Activated T-helper 17 cell treated with anti-CD3 and anti-CD28 coated beads, Interleukin-2, amount 50 U/mL, for 72 hours (primary cell): ENCODE measurements at regions not wholly inside any gene's neighbourhood (a gene's known extent, or its start where the extent isn't known, plus 50 kb on each side); places are given as distances from the start of the nearest gene placed in this dataset.
"Not testable (repeated sequence)": the region's sequence is repeated elsewhere in the genome, so short reads cannot be mapped to it uniquely, and the experiment has no call there.

Experiments
- ATAC-seq: fragments of 150-1000 bp; cut with Tn5 transposase; replicated peaks from 2 replicates; pipeline ENCODE4 v1.10.0; 2021; ENCODE audit warnings: mild to moderate bottlenecking, moderate library complexity
- H3K27ac Mint-ChIP-seq: one replicate; pipeline ENCODE4 v1.8.0; 2022; ENCODE audit warnings: mixed read lengths
- H3K27me3 Mint-ChIP-seq: one replicate; pipeline ENCODE4 v1.8.0; 2022; ENCODE audit warnings: mixed read lengths
- H3K36me3 Mint-ChIP-seq: one replicate; pipeline ENCODE4 v1.8.0; 2022; ENCODE audit warnings: low read depth, mild to moderate bottlenecking, mixed read lengths
- H3K4me1 Mint-ChIP-seq: one replicate; pipeline ENCODE4 v1.8.0; 2022; ENCODE audit warnings: mixed read lengths
- H3K4me3 Mint-ChIP-seq: one replicate; pipeline ENCODE4 v1.8.0; 2022; ENCODE audit warnings: mild to moderate bottlenecking, mixed read lengths
- H3K9me3 Mint-ChIP-seq: one replicate; pipeline ENCODE4 v1.8.0; 2022; ENCODE audit warnings: mixed read lengths

GRCh38 chr16:16966439-16966838 lies 504.3 kb downstream of the XYLT1 start:
- peaks cover 19% of the 10 kb centered on the region for H3K27me3 Mint-ChIP-seq
- H3K9me3 Mint-ChIP-seq: peaks cover 6% of the 10 kb centered on the region
- peak; percentile 63 for ATAC-seq

GRCh38 chr16:16971042-16971441 lies 499.7 kb downstream of the XYLT1 start:
- Mint-ChIP-seq H3K27me3 (peaks cover 17% of the 10 kb centered on the region), H3K4me3 (no peak overlapping the region), H3K27ac (no peak overlapping the region), H3K9me3 (peaks cover 6% of the 10 kb centered on the region), H3K4me1 (no peaks in the 10 kb centered on the region), H3K36me3 (no peaks in the 10 kb centered on the region)
- ATAC-seq: no peak

More at GRCh38 chr16:16966439-16966838, 504.3 kb downstream of the XYLT1 start:
- Mint-ChIP-seq H3K4me1 (no peaks in the 10 kb centered on the region), H3K36me3 (no peaks in the 10 kb centered on the region), H3K27ac (no peak overlapping the region), H3K4me3 (no peak overlapping the region)

GRCh38 chr16:16972831-16973230 lies 497.9 kb downstream of the XYLT1 start:
- no peak overlapping the region for H3K4me3 Mint-ChIP-seq
- ATAC-seq: no peak
- H3K4me1 Mint-ChIP-seq: no peaks in the 10 kb centered on the region
- peaks cover 6% of the 10 kb centered on the region for H3K9me3 Mint-ChIP-seq
- no peak overlapping the region for H3K27ac Mint-ChIP-seq
- H3K27me3 Mint-ChIP-seq: peaks cover 10% of the 10 kb centered on the region
- no peaks in the 10 kb centered on the region for H3K36me3 Mint-ChIP-seq

- no peaks in the 10 kb centered on the region for H3K36me3 Mint-ChIP-seq
- H3K4me3 Mint-ChIP-seq: no peak overlapping the region
Observed at GRCh38 chr16:16973707-16974591, 496.8 kb downstream of the XYLT1 start.

GRCh38 chr16:16982614-16983013 lies 488.1 kb downstream of the XYLT1 start:
- H3K9me3 Mint-ChIP-seq: no peaks in the 10 kb centered on the region
- no peak overlapping the region for H3K4me3 Mint-ChIP-seq

More at GRCh38 chr16:16973707-16974591, 496.8 kb downstream of the XYLT1 start:
- peaks cover 6% of the 10 kb centered on the region for H3K9me3 Mint-ChIP-seq
- H3K27ac Mint-ChIP-seq: no peak overlapping the region
- no peaks in the 10 kb centered on the region for H3K4me1 Mint-ChIP-seq
- ATAC-seq: no peak
- H3K27me3 Mint-ChIP-seq: peaks cover 10% of the 10 kb centered on the region

GRCh38 chr16:16983582-16983981 lies 487.2 kb downstream of the XYLT1 start:
- Mint-ChIP-seq H3K36me3 (no peaks in the 10 kb centered on the region), H3K9me3 (no peaks in the 10 kb centered on the region), H3K27me3 (no peaks in the 10 kb centered on the region), H3K4me1 (peaks cover 20% of the 10 kb centered on the region), H3K27ac (no peak overlapping the region), H3K4me3 (no peak overlapping the region)
- no peak for ATAC-seq

More at GRCh38 chr16:16982614-16983013, 488.1 kb downstream of the XYLT1 start:
- Mint-ChIP-seq H3K27me3 (no peaks in the 10 kb centered on the region), H3K36me3 (no peaks in the 10 kb centered on the region), H3K27ac (no peak overlapping the region), H3K4me1 (peaks cover 20% of the 10 kb centered on the region)
- no peak for ATAC-seq

- H3K4me1 Mint-ChIP-seq: peaks cover 20% of the 10 kb centered on the region
- H3K36me3 Mint-ChIP-seq, H3K27ac Mint-ChIP-seq, H3K9me3 Mint-ChIP-seq, ATAC-seq, H3K27me3 Mint-ChIP-seq, H3K4me3 Mint-ChIP-seq: not testable (repeated sequence)
Observed at GRCh38 chr16:16984091-16984490, 486.7 kb downstream of the XYLT1 start.

- no peaks in the 10 kb centered on the region for H3K9me3 Mint-ChIP-seq
- H3K27me3 Mint-ChIP-seq: no peaks in the 10 kb centered on the region
- no peak for ATAC-seq
- H3K4me1 Mint-ChIP-seq: peaks cover 20% of the 10 kb centered on the region
- no peak overlapping the region for H3K4me3 Mint-ChIP-seq
- H3K27ac Mint-ChIP-seq: no peak overlapping the region
- H3K36me3 Mint-ChIP-seq: no peaks in the 10 kb centered on the region
Observed at GRCh38 chr16:16985707-16986106, 485.1 kb downstream of the XYLT1 start.

GRCh38 chr16:16988963-16989362 lies 481.8 kb downstream of the XYLT1 start:
- Mint-ChIP-seq H3K4me1 (peaks cover 25% of the 10 kb centered on the region), H3K36me3 (no peaks in the 10 kb centered on the region), H3K27ac (no peak overlapping the region), H3K27me3 (no peaks in the 10 kb centered on the region), H3K4me3 (no peak overlapping the region), H3K9me3 (no peaks in the 10 kb centered on the region)
- no peak for ATAC-seq

GRCh38 chr16:16989368-16989767 lies 481.4 kb downstream of the XYLT1 start:
- Mint-ChIP-seq H3K36me3 (no peaks in the 10 kb centered on the region), H3K4me1 (peaks cover 27% of the 10 kb centered on the region)

GRCh38 chr16:16991711-16992110 lies 479.0 kb downstream of the XYLT1 start:
- Mint-ChIP-seq H3K36me3 (no peaks in the 10 kb centered on the region), H3K9me3 (no peaks in the 10 kb centered on the region), H3K27me3 (no peaks in the 10 kb centered on the region), H3K4me3 (no peak overlapping the region), H3K4me1 (peaks cover 15% of the 10 kb centered on the region), H3K27ac (no peak overlapping the region)
- ATAC-seq: no peak

More at GRCh38 chr16:16989368-16989767, 481.4 kb downstream of the XYLT1 start:
- Mint-ChIP-seq H3K4me3 (no peak overlapping the region), H3K27ac (no peak overlapping the region), H3K9me3 (no peaks in the 10 kb centered on the region), H3K27me3 (no peaks in the 10 kb centered on the region)
- ATAC-seq: no peak

GRCh38 chr16:16992975-16993765 lies 477.6 kb downstream of the XYLT1 start:
- H3K4me1 Mint-ChIP-seq: peaks cover 12% of the 10 kb centered on the region
- H3K9me3 Mint-ChIP-seq: no peaks in the 10 kb centered on the region
- H3K27ac Mint-ChIP-seq: no peak overlapping the region
- no peak for ATAC-seq
- H3K36me3 Mint-ChIP-seq: no peaks in the 10 kb centered on the region
- H3K27me3 Mint-ChIP-seq: no peaks in the 10 kb centered on the region
- H3K4me3 Mint-ChIP-seq: peak overlapping the region; percentile 36

- H3K4me3 Mint-ChIP-seq: no peak overlapping the region
- no peak for ATAC-seq
- H3K4me1 Mint-ChIP-seq: peaks cover 12% of the 10 kb centered on the region
- H3K9me3 Mint-ChIP-seq: no peaks in the 10 kb centered on the region
- no peak overlapping the region for H3K27ac Mint-ChIP-seq
- H3K27me3 Mint-ChIP-seq: no peaks in the 10 kb centered on the region
- H3K36me3 Mint-ChIP-seq: no peaks in the 10 kb centered on the region
Observed at GRCh38 chr16:16994831-16995230, 475.9 kb downstream of the XYLT1 start.

GRCh38 chr16:16996827-16997226 lies 473.9 kb downstream of the XYLT1 start:
- Mint-ChIP-seq H3K9me3 (no peaks in the 10 kb centered on the region), H3K4me1 (peaks cover 12% of the 10 kb centered on the region), H3K27ac (no peak overlapping the region), H3K36me3 (no peaks in the 10 kb centered on the region), H3K4me3 (no peak overlapping the region), H3K27me3 (no peaks in the 10 kb centered on the region)
- ATAC-seq: no peak

- Mint-ChIP-seq H3K36me3 (no peaks in the 10 kb centered on the region), H3K9me3 (no peaks in the 10 kb centered on the region), H3K4me1 (peaks cover 12% of the 10 kb centered on the region), H3K4me3 (no peak overlapping the region), H3K27me3 (no peaks in the 10 kb centered on the region), H3K27ac (no peak overlapping the region)
- ATAC-seq: no peak
Observed at GRCh38 chr16:16997349-16997748, 473.4 kb downstream of the XYLT1 start.
